NCI-H1092 treated with DMSO at 0.1 percent for 48 hours (cell line): ENCODE measurements at regions not wholly inside any gene's neighbourhood (a gene's known extent, or its start where the extent isn't known, plus 50 kb on each side); places are given as distances from the start of the nearest gene placed in this dataset.

Experiments
- DNase-seq: peaks from one replicate; lab custom pipeline; 2025; lab: John Stamatoyannopoulos, UW

GRCh38 chr13:83941701-83942335 is 59.5 kb upstream of the SLITRK1 start:
- DNase-seq: no peak

GRCh38 chr13:83940742-83941141 is 58.5 kb upstream of the SLITRK1 start:
- no peak for DNase-seq

GRCh38 chr13:83937579-83937978 is 55.3 kb upstream of the SLITRK1 start:
- DNase-seq: no peak

- no peak for DNase-seq
These were observed 53.3 kb upstream of the SLITRK1 start for GRCh38 chr13:83935566-83935965.
